GM12873 (cell line): ENCODE measurements at regions not wholly inside any gene's neighbourhood (a gene's known extent, or its start where the extent isn't known, plus 50 kb on each side); places are given as distances from the start of the nearest gene placed in this dataset.

Experiments
- CTCF ChIP-seq: IDR thresholded peaks from 2 replicates; pipeline ENCODE4 v1.5.1; 2012; ENCODE audit warnings: low read depth, mild to moderate bottlenecking, moderate library complexity, low read length, control low read depth; ENCODE audit not compliant: insufficient read depth; ENCODE audit errors: missing control alignments

- TF ChIP-seq CTCF: no peak
Measured at GRCh38 chr17:11182430-11182829, 58.6 kb upstream of the SHISA6 start.

DNA sequence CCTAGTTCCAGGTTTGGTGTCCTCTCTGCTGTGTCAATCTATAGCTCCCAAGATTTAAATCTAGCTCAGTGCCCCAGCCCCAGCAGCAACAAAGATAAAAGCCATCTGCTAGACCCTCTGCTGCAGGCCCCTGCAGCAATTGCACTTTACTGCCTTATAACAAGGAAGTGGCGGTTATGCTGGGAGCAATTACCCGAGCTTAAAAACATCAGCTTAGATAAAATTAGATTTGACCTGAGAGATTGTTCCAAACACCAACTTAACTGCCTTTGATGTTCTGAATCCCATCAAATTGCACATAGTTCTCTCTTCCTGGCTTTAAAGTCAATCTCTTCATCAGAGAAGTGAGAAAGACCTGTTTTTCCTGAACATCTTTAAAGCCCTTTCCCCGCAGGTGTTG lies 62.4 kb upstream of the SHISA6 start:
- TF ChIP-seq CTCF: no peak

- no peak for TF ChIP-seq CTCF
Measured at GRCh38 chr17:11177340-11177739, 63.7 kb upstream of the SHISA6 start.

DNA sequence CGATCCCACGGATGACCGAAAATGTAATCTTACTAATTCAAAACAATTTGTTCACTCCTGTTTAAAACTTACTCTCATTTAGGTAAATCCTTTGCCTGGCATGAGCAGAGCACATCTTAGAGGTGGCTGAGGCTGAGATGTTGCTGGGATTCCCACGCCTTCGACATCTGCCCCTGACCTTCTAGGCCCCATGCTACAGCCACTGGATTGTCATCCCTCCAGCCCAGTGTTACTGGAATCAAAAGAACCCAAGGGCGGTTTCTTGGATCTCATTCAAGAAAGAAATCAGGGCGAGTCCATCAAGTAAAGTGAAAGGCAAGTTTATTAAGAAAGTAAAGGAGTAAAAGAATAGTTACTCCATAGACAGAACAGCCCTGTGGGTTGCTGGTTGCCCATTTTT lies 64.5 kb upstream of the SHISA6 start:
- TF ChIP-seq CTCF: no peak

DNA sequence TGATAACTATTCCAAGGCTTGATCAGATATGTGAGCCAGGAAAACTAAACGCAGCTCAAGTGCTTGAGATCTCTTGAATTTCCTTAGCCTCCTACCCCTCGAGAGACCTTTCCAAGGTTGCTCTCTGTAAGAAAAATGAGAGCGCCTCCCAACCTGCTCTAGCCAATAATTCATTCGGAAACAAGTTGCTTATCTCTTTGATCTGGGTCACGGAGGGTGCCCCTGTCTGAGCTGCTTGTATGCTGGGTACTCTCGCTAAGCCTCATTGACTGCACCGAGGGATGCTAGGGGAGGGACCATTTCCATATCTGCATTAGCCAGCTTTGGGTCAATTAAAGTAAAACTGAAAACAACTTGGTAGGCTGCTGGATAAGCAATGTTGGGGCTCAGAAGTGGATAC lies 70.1 kb upstream of the SHISA6 start:
- no peak for TF ChIP-seq CTCF

DNA sequence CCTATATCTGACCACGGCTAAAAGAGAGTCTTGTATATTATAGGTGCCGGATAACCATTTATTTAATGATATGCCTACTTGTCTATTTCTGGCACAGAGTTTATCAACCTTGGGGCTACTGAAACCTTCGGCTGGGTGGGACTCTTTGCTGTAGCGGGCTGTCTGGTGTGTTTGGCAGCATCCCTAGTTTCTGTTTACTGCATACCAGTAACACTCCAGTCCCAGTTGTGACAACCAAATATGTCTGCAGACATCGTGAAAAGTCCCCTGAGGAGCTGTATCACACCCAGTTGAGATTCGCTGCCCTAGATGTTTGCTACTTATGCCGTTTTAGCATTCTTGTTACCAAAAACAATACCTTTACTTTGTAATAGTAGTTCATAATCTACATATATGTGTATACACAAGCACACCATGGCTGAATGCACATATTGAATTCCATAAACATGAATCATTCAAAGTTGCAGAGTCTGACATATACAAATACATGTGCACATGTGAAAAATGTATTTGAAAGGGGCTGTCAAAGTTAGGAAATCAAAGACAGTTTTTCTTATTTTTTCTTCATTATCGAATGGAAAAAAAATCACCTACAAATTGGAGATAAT lies 89.1 kb upstream of the SHISA6 start:
- TF ChIP-seq CTCF: no peak

DNA sequence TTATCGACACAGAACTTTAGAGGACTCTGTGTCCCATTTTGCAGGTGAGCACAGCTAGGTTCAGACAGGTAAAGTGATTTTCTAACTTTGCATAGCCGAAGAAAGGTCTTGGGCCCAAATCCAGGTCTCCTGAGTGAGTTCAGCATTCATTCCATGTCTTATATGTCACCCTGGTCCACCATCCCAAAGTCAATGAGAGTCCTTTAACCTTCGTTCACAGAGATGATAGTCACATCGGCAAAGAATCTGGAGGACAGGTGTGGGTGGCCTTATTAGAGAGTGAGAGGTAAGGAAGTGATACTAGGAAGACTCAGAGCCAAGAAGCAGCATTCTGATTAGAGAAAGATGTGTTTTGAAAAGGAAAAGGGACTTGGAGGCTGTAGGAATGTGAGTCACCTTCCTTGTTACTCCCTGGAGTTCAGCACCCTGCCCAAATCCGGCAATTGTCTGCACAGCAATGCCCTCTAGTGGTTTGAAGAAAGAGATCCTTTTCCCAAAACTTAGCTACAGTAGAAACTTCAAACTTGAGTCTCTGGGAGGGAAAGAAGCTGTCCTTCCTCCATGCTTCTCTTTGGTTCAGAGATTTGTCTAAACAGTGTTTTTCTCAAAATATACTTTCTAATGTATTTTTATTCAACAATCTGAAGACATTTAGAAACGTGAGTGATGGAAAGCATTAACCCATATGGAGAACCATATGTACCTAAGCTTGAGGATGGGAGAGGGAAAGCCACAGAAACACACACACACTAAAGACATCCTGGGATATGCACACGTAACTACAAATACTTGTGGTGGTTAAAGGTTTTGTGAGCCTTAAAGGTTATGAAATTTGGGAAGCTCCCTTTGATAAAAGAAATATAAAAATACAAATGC lies 96.4 kb upstream of the SHISA6 start:
- peak; percentile 59 for TF ChIP-seq CTCF
